Esophagus muscularis mucosa (tissue), 3 donors: ENCODE measurements at regions not wholly inside any gene's neighbourhood (a gene's known extent, or its start where the extent isn't known, plus 50 kb on each side); places are given as distances from the start of the nearest gene placed in this dataset.

Experiments used
- CTCF ChIP-seq, 3 experiments: fragments of 200-600 bp in 2 of 3; fragments of 450-650 bp in 1 of 3; sonication (generic) in 2 of 3; IDR thresholded peaks; one replicate each; pipeline ENCODE4 v1.5.1; 2017 to 2019; ENCODE audit warnings: antibody characterized with exemption in 3 of 3, mild to moderate bottlenecking in 2 of 3, moderate library complexity in 1 of 3
- POLR2A ChIP-seq: fragments of 450-650 bp; IDR thresholded peaks from one replicate; pipeline ENCODE4 v1.6.1; 2017; ENCODE audit warnings: antibody characterized with exemption, moderate library complexity, mild to moderate bottlenecking, low read depth
- POLR2AphosphoS5 ChIP-seq, 2 donors: sonication (generic); formaldehyde crosslinking; IDR thresholded peaks; one replicate each; pipeline ENCODE4 v1.6.1; 2017; ENCODE audit warnings: antibody characterized with exemption in 2 of 2

- no peak for TF ChIP-seq CTCF (IDR thresholded peaks at IDR 0.05)
- TF ChIP-seq POLR2AphosphoS5 (IDR thresholded peaks at IDR 0.05) = no peak
- no peak for TF ChIP-seq POLR2A
These were observed 1107.5 kb downstream of the TUSC7 start for GRCh38 chr3:117817103-117817502.
